ENCODE measurements at regions not wholly inside any gene's neighbourhood (a gene's known extent, or its start where the extent isn't known, plus 50 kb on each side); places are given as distances from the start of the nearest gene placed in this dataset.

DNA sequence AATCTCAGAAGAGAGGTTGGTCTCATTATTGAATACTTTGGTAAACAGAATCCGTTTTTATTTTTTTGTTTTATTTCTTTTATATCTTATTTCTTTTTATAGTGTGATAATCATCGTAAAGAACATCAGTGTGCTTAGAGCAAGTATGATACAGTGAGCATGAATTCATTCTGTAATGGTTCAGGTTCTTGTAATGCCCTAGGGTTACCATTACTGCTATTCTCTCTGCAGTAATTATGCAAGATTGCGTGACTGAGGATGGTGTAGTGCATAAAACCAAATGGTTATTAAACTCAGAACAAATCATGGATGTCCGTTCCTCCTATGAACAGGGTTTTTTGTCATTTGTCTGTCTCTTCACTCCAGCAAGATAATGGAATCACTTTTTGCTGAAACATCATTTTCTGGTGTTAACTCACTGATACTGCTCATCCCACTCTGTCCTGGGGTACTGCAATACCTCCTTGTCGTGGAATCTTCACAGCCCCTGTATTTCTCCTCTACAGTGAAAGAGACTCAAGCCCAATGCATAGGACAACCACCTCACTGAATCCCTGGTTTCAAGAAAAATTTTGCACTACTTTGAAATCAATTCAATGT is 274.8 kb upstream of the ST6GAL2 start:
- TF ChIP-seq, protein P1, sequence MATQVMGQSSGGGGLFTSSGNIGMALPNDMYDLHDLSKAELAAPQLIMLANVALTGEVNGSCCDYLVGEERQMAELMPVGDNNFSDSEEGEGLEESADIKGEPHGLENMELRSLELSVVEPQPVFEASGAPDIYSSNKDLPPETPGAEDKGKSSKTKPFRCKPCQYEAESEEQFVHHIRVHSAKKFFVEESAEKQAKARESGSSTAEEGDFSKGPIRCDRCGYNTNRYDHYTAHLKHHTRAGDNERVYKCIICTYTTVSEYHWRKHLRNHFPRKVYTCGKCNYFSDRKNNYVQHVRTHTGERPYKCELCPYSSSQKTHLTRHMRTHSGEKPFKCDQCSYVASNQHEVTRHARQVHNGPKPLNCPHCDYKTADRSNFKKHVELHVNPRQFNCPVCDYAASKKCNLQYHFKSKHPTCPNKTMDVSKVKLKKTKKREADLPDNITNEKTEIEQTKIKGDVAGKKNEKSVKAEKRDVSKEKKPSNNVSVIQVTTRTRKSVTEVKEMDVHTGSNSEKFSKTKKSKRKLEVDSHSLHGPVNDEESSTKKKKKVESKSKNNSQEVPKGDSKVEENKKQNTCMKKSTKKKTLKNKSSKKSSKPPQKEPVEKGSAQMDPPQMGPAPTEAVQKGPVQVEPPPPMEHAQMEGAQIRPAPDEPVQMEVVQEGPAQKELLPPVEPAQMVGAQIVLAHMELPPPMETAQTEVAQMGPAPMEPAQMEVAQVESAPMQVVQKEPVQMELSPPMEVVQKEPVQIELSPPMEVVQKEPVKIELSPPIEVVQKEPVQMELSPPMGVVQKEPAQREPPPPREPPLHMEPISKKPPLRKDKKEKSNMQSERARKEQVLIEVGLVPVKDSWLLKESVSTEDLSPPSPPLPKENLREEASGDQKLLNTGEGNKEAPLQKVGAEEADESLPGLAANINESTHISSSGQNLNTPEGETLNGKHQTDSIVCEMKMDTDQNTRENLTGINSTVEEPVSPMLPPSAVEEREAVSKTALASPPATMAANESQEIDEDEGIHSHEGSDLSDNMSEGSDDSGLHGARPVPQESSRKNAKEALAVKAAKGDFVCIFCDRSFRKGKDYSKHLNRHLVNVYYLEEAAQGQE (IDR thresholded peaks at IDR 0.05; ENCODE audit: insufficient read depth in 1 of 2, low read depth in 2 of 2, low read length in 2 of 2): no peak
- TF ChIP-seq POLR2AphosphoS5 (IDR thresholded peaks at IDR 0.05; ENCODE audit: low read depth, low read length): no peak
- TF ChIP-seq SIN3A (IDR thresholded peaks at IDR 0.05; ENCODE audit: borderline replicate concordance, insufficient read depth, low read length): no peak
- no peak for TF ChIP-seq TAF1 (IDR thresholded peaks at IDR 0.05; ENCODE audit: borderline replicate concordance, insufficient read depth, low read length)
- no peak for TF ChIP-seq FOXP2 (optimal IDR thresholded peaks at IDR 0.05; ENCODE audit: borderline replicate concordance, extremely low read depth, extremely low read length, insufficient read depth)

DNA sequence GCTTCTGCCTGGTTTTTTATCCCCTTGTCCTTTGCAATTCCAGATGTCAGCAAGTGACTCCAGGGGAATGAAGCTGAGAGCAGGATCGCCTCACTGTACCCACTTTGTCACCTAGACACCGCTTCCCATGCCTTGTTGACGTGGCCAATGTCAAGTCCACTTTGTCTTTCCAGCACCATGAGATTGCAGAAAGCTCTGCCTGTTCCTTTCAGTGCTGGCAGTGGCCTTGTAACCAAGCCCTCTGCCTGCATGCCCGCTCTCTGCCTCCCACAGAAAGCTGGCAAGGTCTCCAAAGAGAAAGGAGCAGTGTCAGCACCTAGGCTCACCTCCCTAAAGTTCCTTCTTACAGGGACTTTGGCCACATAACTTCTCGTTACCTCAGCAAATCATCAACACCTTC is 282.2 kb upstream of the ST6GAL2 start:
- TF ChIP-seq SIN3A (IDR thresholded peaks at IDR 0.05; ENCODE audit: borderline replicate concordance, insufficient read depth, low read length) (no peak), TAF1 (IDR thresholded peaks at IDR 0.05; ENCODE audit: borderline replicate concordance, insufficient read depth, low read length) (no peak), POLR2AphosphoS5 (IDR thresholded peaks at IDR 0.05; ENCODE audit: low read depth, low read length) (no peak), FOXP2 (optimal IDR thresholded peaks at IDR 0.05; ENCODE audit: borderline replicate concordance, extremely low read depth, extremely low read length, insufficient read depth) (no peak)
- TF ChIP-seq, protein P1 (IDR thresholded peaks at IDR 0.05; ENCODE audit: insufficient read depth in 1 of 2, low read depth in 2 of 2, low read length in 2 of 2): no peak

- TF ChIP-seq POLR2AphosphoS5 (IDR thresholded peaks at IDR 0.05; ENCODE audit: low read depth, low read length) (no peak), FOXP2 (optimal IDR thresholded peaks at IDR 0.05; ENCODE audit: borderline replicate concordance, extremely low read depth, extremely low read length, insufficient read depth) (no peak), SIN3A (IDR thresholded peaks at IDR 0.05; ENCODE audit: borderline replicate concordance, insufficient read depth, low read length) (no peak), TAF1 (IDR thresholded peaks at IDR 0.05; ENCODE audit: borderline replicate concordance, insufficient read depth, low read length) (no peak)
- TF ChIP-seq, protein P1 (IDR thresholded peaks at IDR 0.05; ENCODE audit: insufficient read depth in 1 of 2, low read depth in 2 of 2, low read length in 2 of 2): no peak
Observed at GRCh38 chr2:107174171-107174570, 288.2 kb upstream of the ST6GAL2 start.

GRCh38 chr2:107182981-107183380 is 297.0 kb upstream of the ST6GAL2 start:
- TF ChIP-seq TAF1 (IDR thresholded peaks at IDR 0.05; ENCODE audit: borderline replicate concordance, insufficient read depth, low read length): no peak
- TF ChIP-seq FOXP2 (optimal IDR thresholded peaks at IDR 0.05; ENCODE audit: borderline replicate concordance, extremely low read depth, extremely low read length, insufficient read depth): no peak
- TF ChIP-seq, protein P1 (IDR thresholded peaks at IDR 0.05; ENCODE audit: insufficient read depth in 1 of 2, low read depth in 2 of 2, low read length in 2 of 2): no peak
- no peak for TF ChIP-seq POLR2AphosphoS5 (IDR thresholded peaks at IDR 0.05; ENCODE audit: low read depth, low read length)
- no peak for TF ChIP-seq SIN3A (IDR thresholded peaks at IDR 0.05; ENCODE audit: borderline replicate concordance, insufficient read depth, low read length)
